HCT116 (cell line): ENCODE measurements at regions not wholly inside any gene's neighbourhood (a gene's known extent, or its start where the extent isn't known, plus 50 kb on each side); places are given as distances from the start of the nearest gene placed in this dataset.

Source experiments
- ATAC-seq: fragments of 200-7000 bp; cut with Tn5 transposase; 2 replicates; pipeline ENCODE4 v1.9.1; 2020; ENCODE audit warnings: mild to moderate bottlenecking, moderate library complexity
- BruUV-seq: library from RNA; stranded (reverse); fragments of 400-500 nt; replicated peaks from 2 replicates; lab custom pipeline; 2021; lab: Mats Ljungman, UMichigan
- CTCF ChIA-PET: fragments of 300-600 bp; sonication (Branson Sonifier 250); formaldehyde crosslinking; loops from one replicate; lab custom pipeline; 2021; ENCODE audit warnings: antibody characterized with exemption; lab: Charles Lee
- POLR2A ChIA-PET: fragments of 300-600, 350-600 bp; sonication (Branson Sonifier 250); formaldehyde crosslinking; loops from one replicate; lab custom pipeline; 2021; ENCODE audit warnings: antibody characterized with exemption; lab: Charles Lee
- RAD21 ChIA-PET, 2 experiments: fragments of 300-600 bp; sonication (Branson Sonifier 250); formaldehyde crosslinking; loops; one replicate each; lab custom pipeline; 2023; ENCODE audit warnings: low total read pairs in 2 of 2; ENCODE audit not compliant: uncharacterized antibody in 2 of 2, unreplicated experiment in 2 of 2, low non-redundant PET in 1 of 2; lab: Charles Lee
- DNase-seq: peaks from one replicate; pipeline ENCODE4 v3.0.0-alpha.2; 2010; ENCODE audit warnings: low read depth, low spot score
- H2AFZ ChIP-seq: fragments of 200-600 bp; shearing (Covaris generic), sonication (generic); 2 replicates; pipeline ENCODE4 v1.6.1; 2017; ENCODE audit warnings: low read depth, mixed run types, mixed read lengths, antibody characterized with exemption, low read length; ENCODE audit not compliant: poor library complexity, severe bottlenecking
- H3K27ac ChIP-seq: 2 replicates; pipeline ENCODE4 v1.5.1; 2012; ENCODE audit warnings: low read depth, low read length
- H3K27me3 ChIP-seq: fragments of 200-600 bp; sonication (generic); 2 replicates; pipeline ENCODE4 v1.6.1; 2016; ENCODE audit warnings: mixed run types, low read length, mixed read lengths; ENCODE audit not compliant: insufficient read depth
- H3K36me3 ChIP-seq, 2 experiments: fragments of 200-500 bp in 1 of 2; fragments of 200-600 bp in 1 of 2; sonication (Bioruptor generic) in 1 of 2; sonication (generic) in 1 of 2; 2 replicates each; pipeline versions ENCODE4 v1.5.1 to v1.6.1; 2014 to 2016; ENCODE audit warnings: low read length in 2 of 2, inconsistent platforms in 1 of 2, mixed read lengths in 1 of 2, mixed run types in 1 of 2; ENCODE audit not compliant: insufficient read depth in 2 of 2, control insufficient read depth in 1 of 2
- H3K4me1 ChIP-seq, 2 experiments: fragments of 200-600 bp in 1 of 2; sonication (generic) in 1 of 2; 2 replicates each; pipeline versions ENCODE4 v1.5.1 to v1.6.1; 2012 to 2017; ENCODE audit warnings: low read length in 2 of 2, inconsistent platforms in 1 of 2, mild to moderate bottlenecking in 1 of 2, mixed read lengths in 1 of 2, mixed run types in 1 of 2, moderate library complexity in 1 of 2; ENCODE audit not compliant: insufficient read depth in 2 of 2, control insufficient read depth in 1 of 2
- H3K4me2 ChIP-seq: fragments of 200-600 bp; sonication (generic); 2 replicates; pipeline ENCODE4 v1.6.1; 2017; ENCODE audit warnings: mixed run types, low read length, mixed read lengths
- H3K4me3 ChIP-seq, 2 experiments: fragments of 200-600 bp in 1 of 2; sonication (generic) in 1 of 2; replicated peaks in 1 of 2; 2 replicates each; pipeline ENCODE4 v1.5.1; 2011 to 2016; ENCODE audit warnings: low read length in 2 of 2, control low read depth in 1 of 2, low read depth in 1 of 2, mild to moderate bottlenecking in 1 of 2, mixed read lengths in 1 of 2, mixed run types in 1 of 2
- H3K79me2 ChIP-seq: fragments of 200-600 bp; sonication (generic); 2 replicates; pipeline ENCODE4 v1.6.1; 2017; ENCODE audit warnings: mild to moderate bottlenecking, mixed run types, low read length, moderate library complexity, mixed read lengths; ENCODE audit not compliant: insufficient read depth
- H3K9ac ChIP-seq: fragments of 200-600 bp; sonication (generic); 2 replicates; pipeline ENCODE4 v1.6.1; 2016; ENCODE audit warnings: low read length, mixed read lengths
- H3K9me2 ChIP-seq: fragments of 200-600 bp; sonication (generic), shearing (Covaris generic); 2 replicates; pipeline ENCODE4 v1.6.1; 2017; ENCODE audit warnings: mixed run types, mild to moderate bottlenecking, moderate library complexity; ENCODE audit not compliant: insufficient read depth
- H3K9me3 ChIP-seq, 2 experiments: fragments of 200-500 bp in 1 of 2; fragments of 200-600 bp in 1 of 2; sonication (Bioruptor generic) in 1 of 2; sonication (generic) in 1 of 2; 2 replicates each; pipeline ENCODE4 v1.6.1; 2014 to 2017; ENCODE audit warnings: low read length in 2 of 2, mixed read lengths in 2 of 2, inconsistent platforms in 1 of 2, low read depth in 1 of 2, mild to moderate bottlenecking in 1 of 2, mixed run types in 1 of 2, moderate library complexity in 1 of 2; ENCODE audit not compliant: control insufficient read depth in 1 of 2, insufficient read depth in 1 of 2
- H4K20me1 ChIP-seq: fragments of 200-600 bp; sonication (generic), shearing (Covaris generic); 2 replicates; pipeline ENCODE4 v1.6.1; 2017; ENCODE audit warnings: mixed run types, mild to moderate bottlenecking, moderate library complexity; ENCODE audit not compliant: insufficient read depth
- CBX3 ChIP-seq: IDR thresholded peaks from 2 replicates; pipeline ENCODE4 v1.6.1; 2012; ENCODE audit warnings: low read depth
- CEBPB ChIP-seq: IDR thresholded peaks from 2 replicates; pipeline ENCODE4 v1.6.1; 2012; ENCODE audit warnings: low read depth
- CTCF ChIP-seq, 3 experiments: fragments of 200-600 bp in 1 of 3; sonication (generic) in 1 of 3; IDR thresholded peaks in 2 of 3; conservative IDR thresholded peaks in 1 of 3; 2 replicates each; pipeline ENCODE4 v1.5.1; 2012 to 2017; ENCODE audit warnings: low read depth in 2 of 3, low read length in 2 of 3, antibody characterized with exemption in 1 of 3, borderline replicate concordance in 1 of 3, control low read depth in 1 of 3, mild to moderate bottlenecking in 1 of 3, mixed read lengths in 1 of 3, mixed run types in 1 of 3, moderate library complexity in 1 of 3; ENCODE audit not compliant: insufficient read depth in 1 of 3
- EGR1 ChIP-seq: IDR thresholded peaks from 2 replicates; pipeline ENCODE4 v1.6.1; 2012; ENCODE audit warnings: low read depth
- ELF1 ChIP-seq: IDR thresholded peaks from 2 replicates; pipeline ENCODE4 v1.6.1; 2012; ENCODE audit warnings: low read depth, borderline replicate concordance
- EZH2 ChIP-seq: fragments of 200-600 bp; sonication (generic); IDR thresholded peaks from 2 replicates; pipeline ENCODE4 v1.6.1; 2017; ENCODE audit warnings: antibody characterized with exemption, mixed run types
- FOSL1 ChIP-seq: IDR thresholded peaks from 2 replicates; pipeline ENCODE4 v1.6.1; 2012; ENCODE audit warnings: low read depth
- POLR2AphosphoS5 ChIP-seq: IDR thresholded peaks from 2 replicates; pipeline ENCODE4 v1.6.1; 2011; ENCODE audit warnings: mild to moderate bottlenecking, low read depth, low read length, moderate library complexity
- REST ChIP-seq: IDR thresholded peaks from 2 replicates; pipeline ENCODE4 v1.6.1; 2012; ENCODE audit warnings: low read depth
- SIN3A ChIP-seq: IDR thresholded peaks from 2 replicates; pipeline ENCODE4 v1.6.1; 2012; ENCODE audit warnings: low read depth
- SP1 ChIP-seq: IDR thresholded peaks from 2 replicates; pipeline ENCODE4 v1.6.1; 2012; ENCODE audit warnings: low read depth
- SRF ChIP-seq: IDR thresholded peaks from 2 replicates; pipeline ENCODE4 v1.6.1; 2012; ENCODE audit warnings: low read depth
- TCF7L2 ChIP-seq: IDR thresholded peaks from 2 replicates; pipeline ENCODE4 v1.7.0; 2011; ENCODE audit warnings: borderline replicate concordance, inconsistent platforms; ENCODE audit not compliant: insufficient read depth, insufficient read length; ENCODE audit errors: extremely low read depth
- YY1 ChIP-seq: IDR thresholded peaks from 2 replicates; pipeline ENCODE4 v1.6.1; 2011; ENCODE audit warnings: low read length, low read depth, moderate library complexity, mild to moderate bottlenecking; ENCODE audit not compliant: insufficient replicate concordance; ENCODE audit errors: extremely low read depth
- ZFX ChIP-seq: fragments of 450-650 bp; IDR thresholded peaks from 2 replicates; pipeline ENCODE4 v1.6.1; 2017
- ZNF274 ChIP-seq: fragments of 200-500 bp; sonication (Bioruptor generic); IDR thresholded peaks from 2 replicates; pipeline ENCODE4 v1.6.1; 2014; ENCODE audit warnings: mild to moderate bottlenecking, low read depth, low read length, inconsistent platforms
- intact Hi-C: fragments of 100-400 bp; cut with micrococcal nuclease; formaldehyde crosslinking; loops from 2 replicates; pipeline ENCODE4 v1.10.0; 2022

- Histone ChIP-seq H3K9me2 (no peaks in the 10 kb centered on the region), H4K20me1 (no peaks in the 10 kb centered on the region), H3K27me3 (no peaks in the 10 kb centered on the region), H3K79me2 (no peaks in the 10 kb centered on the region), H3K4me1 (peaks cover 10 to 13% of the 10 kb centered on the region in 2 experiments; a peak in 3 of 4 replicates), H3K36me3 (no peaks in the 10 kb centered on the region), H2AFZ (no peak overlapping the region), H3K9ac (no peak overlapping the region), H3K4me2 (peak overlapping the region; percentile 30), H3K27ac (peak overlapping the region; percentile 41), H3K4me3 (no peak overlapping the region), H3K9me3 (no peaks in the 10 kb centered on the region)
- CTCF ChIA-PET, result no interaction called here
- BruUV-seq, result no TSS peak
- ATAC-seq (peak; percentile 55), DNase-seq (no peak)
- POLR2A ChIA-PET, result no interaction called here
- 0 out of 2 replicates have a peak, but pooled peaks have one; percentile 13 for TF ChIP-seq CEBPB
- TF ChIP-seq REST, result no peak
- intact Hi-C loops, result no loop called here
- RAD21 ChIA-PET, result no interaction called here
Observed at GRCh38 chr3:174710612-174711011, 148.5 kb upstream of the NAALADL2 start.

- Histone ChIP-seq H3K4me2 (no peak overlapping the region), H3K4me3 (no peak overlapping the region), H3K36me3 (no peaks in the 10 kb centered on the region), H2AFZ (no peak overlapping the region), H3K9me2 (no peaks in the 10 kb centered on the region), H3K9me3 (no peaks in the 10 kb centered on the region), H3K27ac (no peak overlapping the region), H3K79me2 (no peaks in the 10 kb centered on the region), H3K9ac (no peak overlapping the region), H4K20me1 (no peaks in the 10 kb centered on the region), H3K4me1 (peaks cover 8 to 11% of the 10 kb centered on the region in 2 experiments; a peak in 3 of 4 replicates), H3K27me3 (no peaks in the 10 kb centered on the region)
- POLR2A ChIA-PET, result no interaction called here
- TF ChIP-seq CBX3 (no peak), YY1 (no peak), ZNF274 (no peak), TCF7L2 (no peak), SIN3A (no peak), ELF1 (no peak), CTCF (IDR thresholded peaks at IDR 0.05 in 2 of 3, conservative IDR thresholded peaks at IDR 0.05 in 1 of 3; ENCODE audit: borderline replicate concordance in 1 of 3, insufficient read depth in 1 of 3, low read depth in 2 of 3, low read length in 2 of 3) (no peak), EGR1 (no peak), EZH2 (no peak), POLR2AphosphoS5 (no peak), SRF (no peak), ZFX (no peak), CEBPB (no peak), SP1 (no peak), FOSL1 (no peak)
- intact Hi-C loops, result no loop called here
- DNase-seq (no peak), ATAC-seq (no peak)
- no TSS peak for BruUV-seq
- RAD21 ChIA-PET, result no interaction called here
- CTCF ChIA-PET, result no interaction called here
Observed at GRCh38 chr3:174715386-174715785, 143.7 kb upstream of the NAALADL2 start.
